K562 (cell line): ENCODE measurements at regions not wholly inside any gene's neighbourhood (a gene's known extent, or its start where the extent isn't known, plus 50 kb on each side); places are given as distances from the start of the nearest gene placed in this dataset.

ENCODE experiments used
- ATAC-seq: fragments of 200-7000 bp; cut with Tn5 transposase; 3 replicates; pipeline ENCODE4 v1.9.1; 2020; ENCODE audit warnings: moderate library complexity
- BruUV-seq: library from RNA; stranded (reverse); fragments of 400-500 nt; replicated peaks from 2 replicates; lab custom pipeline; 2021; lab: Mats Ljungman, UMichigan
- CTCF ChIA-PET: fragments of 300-600 bp; formaldehyde crosslinking; extraction: SDS; loops from one replicate; lab custom pipeline; 2021; ENCODE audit warnings: low intra/inter-chr PET ratio; lab: Yijun Ruan, JAX
- POLR2A ChIA-PET: fragments of 300-600, 350-650 bp; sonication (Branson Sonifier 250); formaldehyde crosslinking; extraction: SDS; loops from one replicate; lab custom pipeline; 2021; ENCODE audit warnings: antibody characterized with exemption, inconsistent platforms; lab: Yijun Ruan, JAX
- DNase-seq, 4 experiments: peaks; one replicate each; pipeline versions ENCODE4 v3.0.0 to v3.0.0-alpha.2; 2011 to 2018; ENCODE audit warnings: low spot score in 3 of 4, mixed read lengths in 3 of 4; ENCODE audit errors: extremely low read depth in 1 of 4
- FAIRE-seq: peaks from 2 replicates; lab custom pipeline; 2011; peaks lifted over from hg19 to GRCh38; lab: Jason Lieb, UNC
- H2AFZ ChIP-seq: 2 replicates; pipeline ENCODE4 v1.6.0; 2011; ENCODE audit warnings: low read depth, low read length, control low read depth, inconsistent platforms
- H3K27ac ChIP-seq: fragments of 200-600 bp; 3 replicates; pipeline ENCODE4 v1.8.0; 2011; ENCODE audit warnings: low read depth, mild to moderate bottlenecking, control low read depth, inconsistent platforms, low read length, moderate library complexity, mixed read lengths; ENCODE audit errors: extremely low read depth
- H3K27me3 ChIP-seq, 2 experiments: fragments of 300-600 bp in 1 of 2; 2 replicates in 1 of 2; 3 replicates in 1 of 2; pipeline versions ENCODE4 v1.6.0 to v1.8.0; 2011; ENCODE audit warnings: inconsistent platforms in 2 of 2, low read length in 2 of 2, mild to moderate bottlenecking in 1 of 2, mixed read lengths in 1 of 2, moderate library complexity in 1 of 2; ENCODE audit not compliant: control insufficient read depth in 2 of 2, insufficient read depth in 2 of 2
- H3K36me3 ChIP-seq: fragments of 300-600 bp; 3 replicates; pipeline ENCODE4 v1.8.0; 2011; ENCODE audit warnings: mild to moderate bottlenecking, low read length, inconsistent platforms; ENCODE audit not compliant: control insufficient read depth, insufficient read depth
- H3K4me1 ChIP-seq, 2 experiments: fragments of 200-600 bp in 1 of 2; replicated peaks in 1 of 2; 2 replicates in 1 of 2; 3 replicates in 1 of 2; pipeline versions ENCODE4 v1.5.1 to v1.8.0; 2011; ENCODE audit warnings: inconsistent platforms in 2 of 2, low read length in 2 of 2, mild to moderate bottlenecking in 1 of 2, mixed read lengths in 1 of 2, moderate library complexity in 1 of 2; ENCODE audit not compliant: control insufficient read depth in 2 of 2, insufficient read depth in 2 of 2
- H3K4me2 ChIP-seq: 2 replicates; pipeline ENCODE4 v1.6.1; 2011; ENCODE audit warnings: low read length, control low read depth, inconsistent platforms, mixed read lengths; ENCODE audit not compliant: insufficient read depth
- H3K4me3 ChIP-seq: fragments of 200-600 bp; sonication (generic), shearing (Covaris generic); 2 replicates; pipeline ENCODE4 v1.5.1; 2016; ENCODE audit warnings: control low read depth, inconsistent platforms
- H3K79me2 ChIP-seq: fragments of 200-600 bp; 3 replicates; pipeline ENCODE4 v1.8.0; 2011; ENCODE audit warnings: low read length, inconsistent platforms; ENCODE audit not compliant: control insufficient read depth, insufficient read depth
- H3K9ac ChIP-seq, 2 experiments: 2 replicates each; pipeline versions ENCODE4 v1.6.0 to v1.6.1; 2011; ENCODE audit warnings: low read depth in 2 of 2, low read length in 2 of 2, control low read depth in 1 of 2, inconsistent platforms in 1 of 2, mild to moderate bottlenecking in 1 of 2, mixed read lengths in 1 of 2; ENCODE audit not compliant: insufficient read depth in 1 of 2
- H3K9me1 ChIP-seq: one replicate; pipeline ENCODE4 v1.6.0; 2011; ENCODE audit warnings: inconsistent platforms, mild to moderate bottlenecking, low read length, moderate library complexity; ENCODE audit not compliant: control insufficient read depth, insufficient read depth
- H3K9me3 ChIP-seq: replicated peaks from 2 replicates; pipeline ENCODE4 v1.5.1; 2011; ENCODE audit warnings: low read depth, low read length, inconsistent platforms; ENCODE audit not compliant: control insufficient read depth, insufficient read depth
- H4K20me1 ChIP-seq: replicated peaks from 2 replicates; pipeline ENCODE4 v1.6.1; 2011; ENCODE audit warnings: low read length, inconsistent platforms, mixed read lengths; ENCODE audit not compliant: control insufficient read depth, insufficient read depth
- GABPB1 ChIP-seq: sonication (generic); formaldehyde crosslinking; IDR thresholded peaks from 2 replicates; pipeline ENCODE4 v1.8.0; 2022; ENCODE audit warnings: mild to moderate bottlenecking, missing genetic modification reagents
- GTF2E2 ChIP-seq: fragments of 200-800 bp; sonication (Bioruptor generic); IDR thresholded peaks from 2 replicates; pipeline ENCODE4 v1.6.1; 2016; ENCODE audit warnings: missing genetic modification characterization, missing compliant biosample characterization
- IFI16 ChIP-seq: fragments of 250-450 bp; sonication (Bioruptor Pico); IDR thresholded peaks from 2 replicates; pipeline ENCODE4 v2.1.2; 2022; ENCODE audit warnings: mild to moderate bottlenecking, inconsistent platforms
- MCM7 ChIP-seq, 2 experiments: fragments of 450-650 bp; IDR thresholded peaks; 2 replicates each; pipeline ENCODE4 v1.6.1; 2016 to 2018
- MTA2 ChIP-seq: fragments of 450-650 bp; IDR thresholded peaks from 2 replicates; pipeline ENCODE4 v1.6.1; 2016; ENCODE audit warnings: low read depth
- POLR2B ChIP-seq: fragments of 450-650 bp; IDR thresholded peaks from 2 replicates; pipeline ENCODE4 v1.6.1; 2018; ENCODE audit warnings: low read depth; ENCODE audit not compliant: partially characterized antibody
- RB1 ChIP-seq: fragments of 450-650 bp; IDR thresholded peaks from 2 replicates; pipeline ENCODE4 v1.6.1; 2017; ENCODE audit warnings: low read depth, mild to moderate bottlenecking
- SAFB2 ChIP-seq: fragments of 200-400 bp; formaldehyde crosslinking; IDR thresholded peaks from 2 replicates; pipeline ENCODE4 v1.6.1; 2018; ENCODE audit warnings: borderline replicate concordance, low read length, low read depth, moderate library complexity; ENCODE audit not compliant: severe bottlenecking
- SMAD2 ChIP-seq: fragments of 150-350 bp; IDR thresholded peaks from 2 replicates; pipeline ENCODE4 v1.6.1; 2014; ENCODE audit warnings: low read depth, mild to moderate bottlenecking, low read length
- SMARCB1 ChIP-seq: IDR thresholded peaks from 2 replicates; pipeline ENCODE4 v1.6.1; 2011; ENCODE audit warnings: improper control_type of control experiment, low read depth; ENCODE audit not compliant: insufficient read length
- TAL1 ChIP-seq: fragments of 450-650 bp; IDR thresholded peaks from 2 replicates; pipeline ENCODE4 v1.6.1; 2016; ENCODE audit warnings: mild to moderate bottlenecking
- TSC22D4 ChIP-seq: fragments of 450-650 bp; IDR thresholded peaks from 2 replicates; pipeline ENCODE4 v1.6.1; 2016; ENCODE audit warnings: missing genetic modification characterization, missing biosample characterization, control low read depth
- ZBTB17 ChIP-seq: fragments of 450-650 bp; formaldehyde crosslinking; IDR thresholded peaks from 2 replicates; pipeline ENCODE4 v1.4.0; 2020; ENCODE audit warnings: mild to moderate bottlenecking
- ZC3H4 ChIP-seq: sonication (generic); formaldehyde crosslinking; IDR thresholded peaks from 2 replicates; pipeline ENCODE4 v1.9.0; 2021; ENCODE audit warnings: missing genetic modification reagents, borderline replicate concordance
- ZNF133 ChIP-seq: fragments of 250-450 bp; sonication (Bioruptor Pico); IDR thresholded peaks from 2 replicates; pipeline ENCODE4 v1.4.0; 2020; ENCODE audit warnings: mild to moderate bottlenecking
- ZNF584 ChIP-seq: fragments of 200-800 bp; sonication (Bioruptor generic); IDR thresholded peaks from 2 replicates; pipeline ENCODE4 v1.6.1; 2016; ENCODE audit warnings: low read depth, mild to moderate bottlenecking, missing genetic modification characterization, missing compliant biosample characterization
- WGBS: fragments of 100-300 bp; shearing (Covaris generic); methylation state at CpG from one replicate; pipeline ENCODE4 v1.1.6; 2016; ENCODE audit warnings: low coverage, mixed read lengths; ENCODE audit not compliant: insufficient coverage; ENCODE audit errors: missing lambda C conversion rate; 5-methylcytosine and 5-hydroxymethylcytosine counted together
- in situ Hi-C: fragments of 300-500 bp; cut with MboI; formaldehyde crosslinking; loops from 4 replicates; pipeline ENCODE4 v1.15.0; 2018; ENCODE audit warnings: inconsistent platforms, mixed read lengths
- intact Hi-C: fragments of 100-400 bp; cut with micrococcal nuclease; formaldehyde crosslinking; loops from 2 replicates; pipeline ENCODE4 v1.14.2; 2022
- TF ChIP-seq, protein P1 (sequence below): fragments of 450-650 bp; formaldehyde crosslinking; IDR thresholded peaks from 2 replicates; pipeline ENCODE4 v1.4.0; 2020; ENCODE audit warnings: mild to moderate bottlenecking, mixed read lengths
- TF ChIP-seq, protein P2 (sequence below): IDR thresholded peaks from 2 replicates; pipeline ENCODE4 v1.6.1; 2011; ENCODE audit warnings: borderline replicate concordance, low read depth, mild to moderate bottlenecking, moderate library complexity, low read length; ENCODE audit not compliant: insufficient read depth, poor library complexity, severe bottlenecking
- TF ChIP-seq, protein P3 (sequence below): sonication (generic); formaldehyde crosslinking; IDR thresholded peaks from 2 replicates; pipeline ENCODE4 v1.8.0; 2023; ENCODE audit warnings: mild to moderate bottlenecking, missing genetic modification reagents
- TF ChIP-seq, protein P4 (sequence below): fragments of 450-650 bp; formaldehyde crosslinking; conservative IDR thresholded peaks from 2 replicates; pipeline ENCODE4 v1.4.0; 2022; ENCODE audit warnings: mild to moderate bottlenecking, missing genetic modification characterization

DNA sequence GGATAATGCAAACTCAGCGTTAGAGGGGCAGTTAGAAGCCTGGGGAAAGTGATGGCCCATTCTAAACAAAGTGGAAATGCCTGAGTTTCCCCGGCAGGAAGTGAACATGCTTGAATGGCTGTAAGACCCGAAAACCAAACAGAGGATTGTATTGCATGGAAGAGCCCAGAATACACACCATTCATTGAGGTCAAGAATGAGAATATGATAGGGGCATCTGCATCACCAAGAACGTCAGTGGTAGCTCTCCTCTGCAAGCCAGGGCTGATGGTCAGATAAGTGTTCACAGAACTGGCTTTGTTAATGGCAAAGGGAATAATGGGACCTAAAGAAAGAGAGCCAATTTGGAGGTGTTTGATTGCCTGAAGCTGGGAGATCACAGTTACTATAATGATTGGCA is 663.4 kb downstream of the KHDRBS2 start:
- BruUV-seq = no TSS peak
- DNase-seq (no peak), FAIRE-seq (no peak), ATAC-seq (no peak)
- no peaks in the 10 kb centered on the region for H3K36me3 ChIP-seq
- no peak overlapping the region for H3K4me3 ChIP-seq
- no peak for TF ChIP-seq GTF2E2 (tag)
- no peak for TF ChIP-seq MTA2
- TF ChIP-seq IFI16 = no peak
- no peak for TF ChIP-seq POLR2B
- TF ChIP-seq, protein P1, sequence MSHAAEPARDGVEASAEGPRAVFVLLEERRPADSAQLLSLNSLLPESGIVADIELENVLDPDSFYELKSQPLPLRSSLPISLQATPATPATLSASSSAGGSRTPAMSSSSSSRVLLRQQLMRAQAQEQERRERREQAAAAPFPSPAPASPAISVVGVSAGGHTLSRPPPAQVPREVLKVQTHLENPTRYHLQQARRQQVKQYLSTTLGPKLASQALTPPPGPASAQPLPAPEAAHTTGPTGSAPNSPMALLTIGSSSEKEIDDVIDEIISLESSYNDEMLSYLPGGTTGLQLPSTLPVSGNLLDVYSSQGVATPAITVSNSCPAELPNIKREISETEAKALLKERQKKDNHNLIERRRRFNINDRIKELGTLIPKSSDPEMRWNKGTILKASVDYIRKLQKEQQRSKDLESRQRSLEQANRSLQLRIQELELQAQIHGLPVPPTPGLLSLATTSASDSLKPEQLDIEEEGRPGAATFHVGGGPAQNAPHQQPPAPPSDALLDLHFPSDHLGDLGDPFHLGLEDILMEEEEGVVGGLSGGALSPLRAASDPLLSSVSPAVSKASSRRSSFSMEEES (CRISPR knock-in tag) = no peak
- TF ChIP-seq, protein P2, sequence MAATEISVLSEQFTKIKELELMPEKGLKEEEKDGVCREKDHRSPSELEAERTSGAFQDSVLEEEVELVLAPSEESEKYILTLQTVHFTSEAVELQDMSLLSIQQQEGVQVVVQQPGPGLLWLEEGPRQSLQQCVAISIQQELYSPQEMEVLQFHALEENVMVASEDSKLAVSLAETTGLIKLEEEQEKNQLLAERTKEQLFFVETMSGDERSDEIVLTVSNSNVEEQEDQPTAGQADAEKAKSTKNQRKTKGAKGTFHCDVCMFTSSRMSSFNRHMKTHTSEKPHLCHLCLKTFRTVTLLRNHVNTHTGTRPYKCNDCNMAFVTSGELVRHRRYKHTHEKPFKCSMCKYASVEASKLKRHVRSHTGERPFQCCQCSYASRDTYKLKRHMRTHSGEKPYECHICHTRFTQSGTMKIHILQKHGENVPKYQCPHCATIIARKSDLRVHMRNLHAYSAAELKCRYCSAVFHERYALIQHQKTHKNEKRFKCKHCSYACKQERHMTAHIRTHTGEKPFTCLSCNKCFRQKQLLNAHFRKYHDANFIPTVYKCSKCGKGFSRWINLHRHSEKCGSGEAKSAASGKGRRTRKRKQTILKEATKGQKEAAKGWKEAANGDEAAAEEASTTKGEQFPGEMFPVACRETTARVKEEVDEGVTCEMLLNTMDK = no peak
- TF ChIP-seq SMARCB1 = no peak
- no peak for TF ChIP-seq ZNF133 (CRISPR knock-in tag)
- TF ChIP-seq, protein P3, sequence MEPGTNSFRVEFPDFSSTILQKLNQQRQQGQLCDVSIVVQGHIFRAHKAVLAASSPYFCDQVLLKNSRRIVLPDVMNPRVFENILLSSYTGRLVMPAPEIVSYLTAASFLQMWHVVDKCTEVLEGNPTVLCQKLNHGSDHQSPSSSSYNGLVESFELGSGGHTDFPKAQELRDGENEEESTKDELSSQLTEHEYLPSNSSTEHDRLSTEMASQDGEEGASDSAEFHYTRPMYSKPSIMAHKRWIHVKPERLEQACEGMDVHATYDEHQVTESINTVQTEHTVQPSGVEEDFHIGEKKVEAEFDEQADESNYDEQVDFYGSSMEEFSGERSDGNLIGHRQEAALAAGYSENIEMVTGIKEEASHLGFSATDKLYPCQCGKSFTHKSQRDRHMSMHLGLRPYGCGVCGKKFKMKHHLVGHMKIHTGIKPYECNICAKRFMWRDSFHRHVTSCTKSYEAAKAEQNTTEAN = no peak
- TF ChIP-seq ZNF584 (CRISPR knock-in tag) = no peak
- TF ChIP-seq TSC22D4 (tag) = no peak
- TF ChIP-seq ZBTB17 (CRISPR knock-in tag) = no peak
- TF ChIP-seq MCM7 (IDR thresholded peaks at IDR 0.05) = no peak
- TF ChIP-seq SAFB2 = no peak
- TF ChIP-seq SMAD2 = no peak
- no peak for TF ChIP-seq RB1
- no peak for TF ChIP-seq ZC3H4 (CRISPR knock-in tag)
- no peak for TF ChIP-seq TAL1
- TF ChIP-seq, protein P4, sequence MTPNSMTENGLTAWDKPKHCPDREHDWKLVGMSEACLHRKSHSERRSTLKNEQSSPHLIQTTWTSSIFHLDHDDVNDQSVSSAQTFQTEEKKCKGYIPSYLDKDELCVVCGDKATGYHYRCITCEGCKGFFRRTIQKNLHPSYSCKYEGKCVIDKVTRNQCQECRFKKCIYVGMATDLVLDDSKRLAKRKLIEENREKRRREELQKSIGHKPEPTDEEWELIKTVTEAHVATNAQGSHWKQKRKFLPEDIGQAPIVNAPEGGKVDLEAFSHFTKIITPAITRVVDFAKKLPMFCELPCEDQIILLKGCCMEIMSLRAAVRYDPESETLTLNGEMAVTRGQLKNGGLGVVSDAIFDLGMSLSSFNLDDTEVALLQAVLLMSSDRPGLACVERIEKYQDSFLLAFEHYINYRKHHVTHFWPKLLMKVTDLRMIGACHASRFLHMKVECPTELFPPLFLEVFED (CRISPR knock-in tag) = no peak
- no peak for TF ChIP-seq GABPB1 (CRISPR knock-in tag)
- no peak overlapping the region for H3K9ac ChIP-seq
- H3K4me1 ChIP-seq = no peaks in the 10 kb centered on the region
- 3% methylated on average over 4 of the region's 4 CpGs for WGBS
- ChIA-PET CTCF (no interaction called here), POLR2A (no interaction called here)
- no peaks in the 10 kb centered on the region for H3K9me3 ChIP-seq
- H4K20me1 ChIP-seq = no peaks in the 10 kb centered on the region
- no peaks in the 10 kb centered on the region for H3K79me2 ChIP-seq
- no peaks in the 10 kb centered on the region for H3K9me1 ChIP-seq
- no peak overlapping the region for H3K27ac ChIP-seq
- no peaks in the 10 kb centered on the region for H3K27me3 ChIP-seq
- H3K4me2 ChIP-seq = no peak overlapping the region
- intact Hi-C loops (no loop called here), in situ Hi-C loops (no loop called here)
- H2AFZ ChIP-seq = no peak overlapping the region
